ENCODE measurements at regions not wholly inside any gene's neighbourhood (a gene's known extent, or its start where the extent isn't known, plus 50 kb on each side); places are given as distances from the start of the nearest gene placed in this dataset.

- TF ChIP-seq CTCF (conservative IDR thresholded peaks at IDR 0.05 in 1 of 2, IDR thresholded peaks at IDR 0.05 in 1 of 2; ENCODE audit: extremely low read depth in 1 of 2, insufficient read depth in 1 of 2, low read depth in 1 of 2, low read length in 2 of 2) (no peak), EZH2 (IDR thresholded peaks at IDR 0.05; ENCODE audit: borderline replicate concordance, low read length) (no peak)
These were observed 571.9 kb downstream of the ACTR3B start for GRCh38 chr7:153331427-153331826.
